Hepatocyte (in vitro differentiated cells): ENCODE measurements at regions not wholly inside any gene's neighbourhood (a gene's known extent, or its start where the extent isn't known, plus 50 kb on each side); places are given as distances from the start of the nearest gene placed in this dataset.
A peak's percentile ranks its signal among the peaks of the same experiment; 100 is the strongest.

Source experiments
- DNase-seq: peaks from one replicate; pipeline ENCODE4 v3.0.0-alpha.2; 2016; ENCODE audit warnings: low spot score
- H2AFZ ChIP-seq: fragments of 200-600 bp; sonication (generic); 2 replicates; pipeline ENCODE4 v1.6.0; 2016; ENCODE audit warnings: antibody characterized with exemption, mild to moderate bottlenecking
- H3K27ac ChIP-seq: fragments of 200-600 bp; sonication (generic); 2 replicates; pipeline ENCODE4 v1.5.1; 2016; ENCODE audit warnings: mild to moderate bottlenecking
- H3K27me3 ChIP-seq: fragments of 200-600 bp; sonication (generic); 2 replicates; pipeline ENCODE4 v1.6.1; 2016
- H3K36me3 ChIP-seq: fragments of 200-600 bp; sonication (generic); replicated peaks from 2 replicates; pipeline ENCODE4 v1.5.1; 2016; ENCODE audit warnings: low read depth; ENCODE audit not compliant: insufficient read depth
- H3K4me1 ChIP-seq: fragments of 200-600 bp; sonication (generic); 2 replicates; pipeline ENCODE4 v1.5.1; 2016; ENCODE audit warnings: mild to moderate bottlenecking, moderate library complexity; ENCODE audit not compliant: insufficient read depth
- H3K4me2 ChIP-seq: fragments of 200-600 bp; sonication (generic); 2 replicates; pipeline ENCODE4 v1.6.0; 2016
- H3K4me3 ChIP-seq: fragments of 200-600 bp; sonication (generic); 2 replicates; pipeline ENCODE4 v1.5.1; 2016; ENCODE audit warnings: mild to moderate bottlenecking
- H3K79me2 ChIP-seq: fragments of 200-600 bp; sonication (generic); 2 replicates; pipeline ENCODE4 v1.6.0; 2017; ENCODE audit warnings: mild to moderate bottlenecking
- H3K9me2 ChIP-seq: fragments of 200-600 bp; sonication (generic); replicated peaks from 2 replicates; pipeline ENCODE4 v1.6.0; 2017; ENCODE audit warnings: mild to moderate bottlenecking; ENCODE audit not compliant: insufficient read depth
- H3K9me3 ChIP-seq: fragments of 200-600 bp; sonication (generic); 2 replicates; pipeline ENCODE4 v1.5.1; 2016; ENCODE audit warnings: low read depth, mild to moderate bottlenecking
- H4K20me1 ChIP-seq: fragments of 200-600 bp; sonication (generic); 2 replicates; pipeline ENCODE4 v1.6.0; 2016; ENCODE audit warnings: mild to moderate bottlenecking; ENCODE audit not compliant: insufficient read depth, poor library complexity, severe bottlenecking
- CTCF ChIP-seq: fragments of 200-600 bp; sonication (generic); IDR thresholded peaks from 2 replicates; pipeline ENCODE4 v1.5.1; 2016; ENCODE audit warnings: antibody characterized with exemption, mild to moderate bottlenecking; ENCODE audit not compliant: poor library complexity
- EZH2 ChIP-seq: fragments of 200-600 bp; sonication (generic); IDR thresholded peaks from 2 replicates; pipeline ENCODE4 v1.6.1; 2016; ENCODE audit warnings: antibody characterized with exemption, mild to moderate bottlenecking, borderline replicate concordance
- EZH2phosphoT487 ChIP-seq: fragments of 200-600 bp; sonication (generic); IDR thresholded peaks from one replicate; pipeline ENCODE4 v1.6.1; 2018; ENCODE audit warnings: antibody characterized with exemption, mild to moderate bottlenecking, low read depth, moderate library complexity; ENCODE audit not compliant: unreplicated experiment, severe bottlenecking
- WGBS: methylation state at CpG from one replicate; pipeline ENCODE4 v1.1.6; 2016; ENCODE audit warnings: low lambda C conversion rate; ENCODE audit errors: missing lambda C conversion rate; 5-methylcytosine and 5-hydroxymethylcytosine counted together

- Histone ChIP-seq H3K4me1 (peaks cover 8% of the 10 kb centered on the region), H3K9me2 (no peaks in the 10 kb centered on the region), H4K20me1 (no peaks in the 10 kb centered on the region), H3K9me3 (no peaks in the 10 kb centered on the region), H3K27ac (peak overlapping the region; percentile 78), H3K27me3 (no peaks in the 10 kb centered on the region), H3K4me2 (peak overlapping the region; percentile 0), H2AFZ (no peak overlapping the region), H3K4me3 (no peak overlapping the region), H3K36me3 (no peaks in the 10 kb centered on the region), H3K79me2 (no peaks in the 10 kb centered on the region)
- no peak for DNase-seq
- TF ChIP-seq CTCF (no peak), EZH2 (no peak), EZH2phosphoT487 (no peak)
- 62% methylated on average over 16 of the region's 16 CpGs for WGBS
Observed at GRCh38 chr6:167543602-167544497, 219.0 kb downstream of the TTLL2 start.

- Histone ChIP-seq H3K9me3 (no peaks in the 10 kb centered on the region), H3K79me2 (no peaks in the 10 kb centered on the region), H3K9me2 (no peaks in the 10 kb centered on the region), H3K36me3 (no peaks in the 10 kb centered on the region), H3K4me2 (no peak overlapping the region), H3K4me3 (no peak overlapping the region), H4K20me1 (no peaks in the 10 kb centered on the region), H3K4me1 (peaks cover 11% of the 10 kb centered on the region), H3K27me3 (no peaks in the 10 kb centered on the region), H3K27ac (no peak overlapping the region), H2AFZ (no peak overlapping the region)
- DNase-seq = no peak
- TF ChIP-seq EZH2phosphoT487 (no peak), EZH2 (no peak), CTCF (no peak)
- WGBS = 97% methylated on average over 28 of the region's 32 CpGs
Observed at GRCh38 chr6:167546611-167547327, 221.9 kb downstream of the TTLL2 start.

- no peaks in the 10 kb centered on the region for H3K36me3 ChIP-seq
- H4K20me1 ChIP-seq = no peaks in the 10 kb centered on the region
- DNase-seq = no peak
- no peak overlapping the region for H3K27ac ChIP-seq
- H3K9me2 ChIP-seq = no peaks in the 10 kb centered on the region
- H2AFZ ChIP-seq = no peak overlapping the region
- no peak overlapping the region for H3K4me3 ChIP-seq
- no peaks in the 10 kb centered on the region for H3K9me3 ChIP-seq
- peaks cover 11% of the 10 kb centered on the region for H3K4me1 ChIP-seq
- H3K27me3 ChIP-seq = no peaks in the 10 kb centered on the region
- H3K79me2 ChIP-seq = no peaks in the 10 kb centered on the region
- no peak overlapping the region for H3K4me2 ChIP-seq
- TF ChIP-seq CTCF (no peak), EZH2 (no peak), EZH2phosphoT487 (no peak)
Observed at GRCh38 chr6:167547328-167547692, 222.4 kb downstream of the TTLL2 start.
